ENCODE measurements at regions not wholly inside any gene's neighbourhood (a gene's known extent, or its start where the extent isn't known, plus 50 kb on each side); places are given as distances from the start of the nearest gene placed in this dataset.

GRCh38 chr14:97230051-97230450, 432.9 kb downstream of the VRK1 start:
- no peak overlapping the region for H3K4me2 ChIP-seq
- H3K27me3 ChIP-seq (ENCODE audit: insufficient read depth) = no peaks in the 10 kb centered on the region
- POLR2A ChIA-PET = no interaction called here
- no peaks in the 10 kb centered on the region for H3K36me3 ChIP-seq (replicated peaks in 1 of 2; ENCODE audit: control insufficient read depth in 1 of 2, insufficient read depth in 2 of 2, low read length in 1 of 2)
- H3K4me3 ChIP-seq (ENCODE audit: low read depth in 2 of 2, low read length in 1 of 2) = no peak overlapping the region
- no peak overlapping the region for H3K27ac ChIP-seq (ENCODE audit: low read depth in 2 of 2, low read length in 1 of 2)
- CTCF ChIA-PET = no interaction called here
- no peak overlapping the region for H2AFZ ChIP-seq (ENCODE audit: low read depth)
- no peaks in the 10 kb centered on the region for H3K79me2 ChIP-seq (ENCODE audit: insufficient read depth)
- 1% methylated on average over 8 of the region's 8 CpGs for WGBS (ENCODE audit: low lambda C conversion rate)
- H4K20me1 ChIP-seq (ENCODE audit: insufficient read depth) = no peaks in the 10 kb centered on the region
- H3K4me1 ChIP-seq (ENCODE audit: control insufficient read depth in 1 of 2, insufficient read depth in 2 of 2, low read depth in 1 of 2, low read length in 1 of 2) = peaks cover 0 to 6% of the 10 kb centered on the region in 2 experiments; a peak in 1 of 4 replicates
- H3K9me3 ChIP-seq = no peaks in the 10 kb centered on the region
- TF ChIP-seq GATA2 (CRISPR knock-in tag; IDR thresholded peaks at IDR 0.05) (no peak), TAF1 (IDR thresholded peaks at IDR 0.05; ENCODE audit: borderline replicate concordance, low read depth, low read length) (no peak), EZH2phosphoT487 (IDR thresholded peaks at IDR 0.05; ENCODE audit: borderline replicate concordance, low read depth) (no peak), EP300 (IDR thresholded peaks at IDR 0.05; ENCODE audit: borderline replicate concordance in 1 of 2, low read depth in 1 of 2, low read length in 1 of 2) (no peak), RCOR1 (IDR thresholded peaks at IDR 0.05; ENCODE audit: low read length) (no peak), YY1 (IDR thresholded peaks at IDR 0.05; ENCODE audit: low read depth) (no peak), SMC3 (IDR thresholded peaks at IDR 0.05; ENCODE audit: low read depth, low read length) (no peak), SIN3A (IDR thresholded peaks at IDR 0.05; ENCODE audit: borderline replicate concordance, low read depth, low read length) (no peak), MEF2A (IDR thresholded peaks at IDR 0.05; ENCODE audit: borderline replicate concordance, low read depth) (no peak), FOXJ3 (CRISPR knock-in tag; IDR thresholded peaks at IDR 0.05) (no peak), POLR2AphosphoS5 (IDR thresholded peaks at IDR 0.05; ENCODE audit: low read depth, low read length) (no peak), GABPA (IDR thresholded peaks at IDR 0.05; ENCODE audit: low read depth) (no peak)
- H3K9ac ChIP-seq = no peak overlapping the region
- no peaks in the 10 kb centered on the region for H3K9me2 ChIP-seq
- no peaks in the 10 kb centered on the region for H3F3A ChIP-seq (replicated peaks; ENCODE audit: insufficient read depth)
- DNase-seq = no peak

GRCh38 chr14:97233319-97233985, 436.3 kb downstream of the VRK1 start:
- Histone ChIP-seq H3F3A (replicated peaks; ENCODE audit: insufficient read depth) (no peaks in the 10 kb centered on the region), H2AFZ (ENCODE audit: low read depth) (no peak overlapping the region), H3K4me3 (ENCODE audit: low read depth in 2 of 2, low read length in 1 of 2) (no peak overlapping the region), H4K20me1 (ENCODE audit: insufficient read depth) (no peaks in the 10 kb centered on the region), H3K27me3 (ENCODE audit: insufficient read depth) (no peaks in the 10 kb centered on the region; the same call in 1 of the 2 replicates), H3K9me2 (no peaks in the 10 kb centered on the region), H3K9ac (no peak overlapping the region), H3K79me2 (ENCODE audit: insufficient read depth) (no peaks in the 10 kb centered on the region), H3K36me3 (replicated peaks in 1 of 2; ENCODE audit: control insufficient read depth in 1 of 2, insufficient read depth in 2 of 2, low read length in 1 of 2) (no peaks in the 10 kb centered on the region), H3K9me3 (no peaks in the 10 kb centered on the region), H3K4me2 (no peak overlapping the region), H3K4me1 (ENCODE audit: control insufficient read depth in 1 of 2, insufficient read depth in 2 of 2, low read depth in 1 of 2, low read length in 1 of 2) (peaks cover 0 to 10% of the 10 kb centered on the region in 2 experiments; a peak in 1 of 4 replicates), H3K27ac (ENCODE audit: low read depth in 2 of 2, low read length in 1 of 2) (no peak overlapping the region)
- DNase-seq = no peak
- 3% methylated on average over 9 of the region's 9 CpGs for WGBS (ENCODE audit: low lambda C conversion rate)
- no peak for TF ChIP-seq REST (IDR thresholded peaks at IDR 0.05; ENCODE audit: low read depth, low read length)
- TF ChIP-seq CTCF (IDR thresholded peaks at IDR 0.05) = no peak
- no peak for TF ChIP-seq TEAD4 (IDR thresholded peaks at IDR 0.05; ENCODE audit: borderline replicate concordance, insufficient read depth)
- TF ChIP-seq GABPA (IDR thresholded peaks at IDR 0.05; ENCODE audit: low read depth) = no peak
- ChIA-PET POLR2A (no interaction called here), CTCF (no interaction called here)

Measured in SK-N-SH (cell line).